GM12878 (cell line): ENCODE measurements at regions not wholly inside any gene's neighbourhood (a gene's known extent, or its start where the extent isn't known, plus 50 kb on each side); places are given as distances from the start of the nearest gene placed in this dataset.

Experiments
- ATAC-seq: fragments of 200-7000 bp; cut with Tn5 transposase; 3 replicates; pipeline ENCODE4 v1.9.1; 2020; ENCODE audit warnings: mild to moderate bottlenecking, moderate library complexity
- BruUV-seq: library from RNA; stranded (reverse); fragments of 400-500 nt; replicated peaks from 2 replicates; lab custom pipeline; 2021; lab: Mats Ljungman, UMichigan
- CTCF ChIA-PET: fragments of 300-600 bp; sonication (Branson Sonifier 250); formaldehyde crosslinking; extraction: SDS; loops from one replicate; lab custom pipeline; 2021; ENCODE audit warnings: inconsistent platforms; lab: Yijun Ruan, JAX
- POLR2A ChIA-PET: fragments of 350-600 bp; formaldehyde crosslinking; extraction: SDS; loops from one replicate; lab custom pipeline; 2021; ENCODE audit warnings: inconsistent platforms; lab: Charles Lee
- RAD21 ChIA-PET: fragments of 300-600 bp; sonication (Branson Sonifier 250); formaldehyde crosslinking; loops from one replicate; lab custom pipeline; 2023; ENCODE audit warnings: antibody characterized with exemption; ENCODE audit not compliant: unreplicated experiment; lab: Charles Lee
- SMC1A ChIA-PET: fragments of 300-600 bp; sonication (Branson Sonifier 250); formaldehyde crosslinking; loops from one replicate; lab custom pipeline; 2023; ENCODE audit not compliant: unreplicated experiment, uncharacterized antibody; lab: Charles Lee
- DNase-seq: peaks from one replicate; pipeline ENCODE4 v3.0.0-alpha.2; 2011; ENCODE audit warnings: low read depth, low spot score
- FAIRE-seq: peaks from 3 replicates; lab custom pipeline; 2011; peaks lifted over from hg19 to GRCh38; lab: Jason Lieb, UNC
- H2AFZ ChIP-seq: 2 replicates; pipeline ENCODE4 v1.6.0; 2011; ENCODE audit warnings: low read depth, low read length, control low read depth; ENCODE audit not compliant: control insufficient read depth
- H3K27ac ChIP-seq: 2 replicates; pipeline ENCODE4 v1.5.1; 2011; ENCODE audit warnings: control low read depth; ENCODE audit not compliant: control insufficient read depth, insufficient read depth
- H3K27me3 ChIP-seq, 2 experiments: replicated peaks in 1 of 2; 2 replicates each; pipeline versions ENCODE4 v1.6.0 to v1.6.1; 2011; ENCODE audit warnings: low read length in 1 of 2; ENCODE audit not compliant: control insufficient read depth in 2 of 2, insufficient read depth in 2 of 2
- H3K36me3 ChIP-seq, 2 experiments: 2 replicates each; pipeline ENCODE4 v1.5.1; 2011; ENCODE audit warnings: low read length in 1 of 2; ENCODE audit not compliant: control insufficient read depth in 2 of 2, insufficient read depth in 2 of 2
- H3K4me1 ChIP-seq: 2 replicates; pipeline ENCODE4 v1.6.1; 2011; ENCODE audit warnings: mild to moderate bottlenecking, low read length, moderate library complexity, mixed read lengths; ENCODE audit not compliant: control insufficient read depth, insufficient read depth
- H3K4me2 ChIP-seq: 2 replicates; pipeline ENCODE4 v1.6.0; 2011; ENCODE audit warnings: control low read depth; ENCODE audit not compliant: control insufficient read depth, insufficient read depth
- H3K4me3 ChIP-seq: fragments of 200-600 bp; sonication (generic); 2 replicates; pipeline ENCODE4 v1.5.1; 2016
- H3K79me2 ChIP-seq: 2 replicates; pipeline ENCODE4 v1.6.0; 2011; ENCODE audit warnings: low read length; ENCODE audit not compliant: control insufficient read depth, insufficient read depth
- H3K9ac ChIP-seq: 2 replicates; pipeline ENCODE4 v1.8.0; 2011; ENCODE audit warnings: low read length, control low read depth, mixed read lengths; ENCODE audit not compliant: control insufficient read depth, insufficient read depth
- H3K9me3 ChIP-seq: replicated peaks from 3 replicates; pipeline ENCODE4 v1.5.1; 2011; ENCODE audit warnings: mild to moderate bottlenecking, low read length; ENCODE audit not compliant: control insufficient read depth, insufficient read depth
- H4K20me1 ChIP-seq: 2 replicates; pipeline ENCODE4 v1.6.0; 2011; ENCODE audit not compliant: control insufficient read depth, insufficient read depth
- BACH1 ChIP-seq: fragments of 450-650 bp; IDR thresholded peaks from 2 replicates; pipeline ENCODE4 v1.6.1; 2017; ENCODE audit warnings: mild to moderate bottlenecking, borderline replicate concordance
- MXI1 ChIP-seq: fragments of 150-350 bp; IDR thresholded peaks from 2 replicates; pipeline ENCODE4 v1.6.1; 2011; ENCODE audit warnings: low read depth, mild to moderate bottlenecking, inconsistent platforms, low read length, improper control_type of control experiment
- POU2F2 ChIP-seq: IDR thresholded peaks from 3 replicates; pipeline ENCODE4 v1.6.1; 2011; ENCODE audit warnings: low read depth, mild to moderate bottlenecking, low read length, borderline replicate concordance
- ZSCAN29 ChIP-seq: fragments of 450-650 bp; IDR thresholded peaks from 2 replicates; pipeline ENCODE4 v1.6.1; 2017; ENCODE audit warnings: mild to moderate bottlenecking, moderate library complexity
- WGBS: methylation state at CpG from one replicate; pipeline ENCODE4 v1.1.6; 2016; ENCODE audit warnings: low lambda C conversion rate; ENCODE audit not compliant: insufficient replicate concordance, insufficient coverage; ENCODE audit errors: missing lambda C conversion rate; 5-methylcytosine and 5-hydroxymethylcytosine counted together
- in situ Hi-C: fragments of 300-500 bp; cut with MboI; formaldehyde crosslinking; loops from 9 replicates; pipeline ENCODE4 v1.14.3; 2018; ENCODE audit warnings: mixed read lengths
- intact Hi-C: fragments of 100-400 bp; cut with micrococcal nuclease; formaldehyde crosslinking; loops from one replicate; pipeline ENCODE4 v1.14.2; 2022; ENCODE audit not compliant: unreplicated experiment
- TF ChIP-seq, protein P1 (sequence below): IDR thresholded peaks from 2 replicates; pipeline ENCODE4 v1.6.1; 2012; ENCODE audit warnings: low read depth, low read length, improper control_type of control experiment
- TF ChIP-seq, protein P2 (sequence below): fragments of 450-650 bp; formaldehyde crosslinking; IDR thresholded peaks from 2 replicates; pipeline ENCODE4 v1.5.0; 2022; ENCODE audit warnings: mild to moderate bottlenecking, missing genetic modification characterization
- TF ChIP-seq, protein P3 (sequence below): IDR thresholded peaks from 2 replicates; pipeline ENCODE4 v1.6.1; 2011; ENCODE audit warnings: low read depth, low read length, improper control_type of control experiment, borderline replicate concordance
- TF ChIP-seq, protein P4 (sequence below): IDR thresholded peaks from 2 replicates; pipeline ENCODE4 v1.6.1; 2012; ENCODE audit warnings: low read length, inconsistent platforms

DNA sequence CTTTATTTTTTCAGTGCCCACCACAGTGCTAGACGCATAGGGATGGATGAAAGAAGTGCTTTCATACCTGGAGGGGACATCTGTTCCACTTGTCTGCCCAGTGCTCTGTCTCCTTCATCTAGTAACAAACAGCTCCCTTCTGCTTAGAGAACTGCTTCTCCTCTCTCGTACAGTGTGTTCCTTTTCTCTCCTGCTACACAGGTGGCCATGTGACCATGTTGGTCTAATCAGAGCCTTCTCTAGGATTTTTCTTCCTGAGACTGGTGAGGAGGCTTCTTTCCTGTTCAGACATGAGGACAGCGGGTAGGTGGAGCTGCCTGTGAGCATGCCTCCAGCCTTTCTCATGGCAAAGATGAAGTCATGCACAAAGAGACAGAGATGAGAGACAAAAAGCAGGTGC lies 182.7 kb downstream of the TMEM132E start:
- BruUV-seq: no TSS peak
- in situ Hi-C loops (no loop called here), intact Hi-C loops (no loop called here)
- DNase-seq (no peak), FAIRE-seq (no peak), ATAC-seq (no peak)
- 0% methylated on average over 3 of the region's 3 CpGs for WGBS
- Histone ChIP-seq H3K36me3 (no peaks in the 10 kb centered on the region), H3K4me1 (no peaks in the 10 kb centered on the region), H3K4me2 (no peak overlapping the region), H3K27me3 (no peaks in the 10 kb centered on the region; a peak in 1 of 4 replicates), H3K4me3 (no peak overlapping the region), H4K20me1 (no peaks in the 10 kb centered on the region), H2AFZ (no peak overlapping the region), H3K79me2 (no peaks in the 10 kb centered on the region), H3K9me3 (no peaks in the 10 kb centered on the region), H3K9ac (no peak overlapping the region), H3K27ac (no peak overlapping the region)
- RAD21 ChIA-PET: no interaction called here
- CTCF ChIA-PET: no interaction called here
- SMC1A ChIA-PET: no interaction called here
- POLR2A ChIA-PET: no interaction called here
- TF ChIP-seq POU2F2: no peak
- TF ChIP-seq ZSCAN29: no peak
- TF ChIP-seq, protein P1, sequence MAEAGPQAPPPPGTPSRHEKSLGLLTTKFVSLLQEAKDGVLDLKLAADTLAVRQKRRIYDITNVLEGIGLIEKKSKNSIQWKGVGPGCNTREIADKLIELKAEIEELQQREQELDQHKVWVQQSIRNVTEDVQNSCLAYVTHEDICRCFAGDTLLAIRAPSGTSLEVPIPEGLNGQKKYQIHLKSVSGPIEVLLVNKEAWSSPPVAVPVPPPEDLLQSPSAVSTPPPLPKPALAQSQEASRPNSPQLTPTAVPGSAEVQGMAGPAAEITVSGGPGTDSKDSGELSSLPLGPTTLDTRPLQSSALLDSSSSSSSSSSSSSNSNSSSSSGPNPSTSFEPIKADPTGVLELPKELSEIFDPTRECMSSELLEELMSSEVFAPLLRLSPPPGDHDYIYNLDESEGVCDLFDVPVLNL: no peak
- no peak for TF ChIP-seq MXI1
- TF ChIP-seq, protein P2, sequence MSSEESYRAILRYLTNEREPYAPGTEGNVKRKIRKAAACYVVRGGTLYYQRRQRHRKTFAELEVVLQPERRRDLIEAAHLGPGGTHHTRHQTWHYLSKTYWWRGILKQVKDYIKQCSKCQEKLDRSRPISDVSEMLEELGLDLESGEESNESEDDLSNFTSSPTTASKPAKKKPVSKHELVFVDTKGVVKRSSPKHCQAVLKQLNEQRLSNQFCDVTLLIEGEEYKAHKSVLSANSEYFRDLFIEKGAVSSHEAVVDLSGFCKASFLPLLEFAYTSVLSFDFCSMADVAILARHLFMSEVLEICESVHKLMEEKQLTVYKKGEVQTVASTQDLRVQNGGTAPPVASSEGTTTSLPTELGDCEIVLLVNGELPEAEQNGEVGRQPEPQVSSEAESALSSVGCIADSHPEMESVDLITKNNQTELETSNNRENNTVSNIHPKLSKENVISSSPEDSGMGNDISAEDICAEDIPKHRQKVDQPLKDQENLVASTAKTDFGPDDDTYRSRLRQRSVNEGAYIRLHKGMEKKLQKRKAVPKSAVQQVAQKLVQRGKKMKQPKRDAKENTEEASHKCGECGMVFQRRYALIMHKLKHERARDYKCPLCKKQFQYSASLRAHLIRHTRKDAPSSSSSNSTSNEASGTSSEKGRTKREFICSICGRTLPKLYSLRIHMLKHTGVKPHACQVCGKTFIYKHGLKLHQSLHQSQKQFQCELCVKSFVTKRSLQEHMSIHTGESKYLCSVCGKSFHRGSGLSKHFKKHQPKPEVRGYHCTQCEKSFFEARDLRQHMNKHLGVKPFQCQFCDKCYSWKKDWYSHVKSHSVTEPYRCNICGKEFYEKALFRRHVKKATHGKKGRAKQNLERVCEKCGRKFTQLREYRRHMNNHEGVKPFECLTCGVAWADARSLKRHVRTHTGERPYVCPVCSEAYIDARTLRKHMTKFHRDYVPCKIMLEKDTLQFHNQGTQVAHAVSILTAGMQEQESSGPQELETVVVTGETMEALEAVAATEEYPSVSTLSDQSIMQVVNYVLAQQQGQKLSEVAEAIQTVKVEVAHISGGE (CRISPR knock-in tag): no peak
- TF ChIP-seq, protein P3, sequence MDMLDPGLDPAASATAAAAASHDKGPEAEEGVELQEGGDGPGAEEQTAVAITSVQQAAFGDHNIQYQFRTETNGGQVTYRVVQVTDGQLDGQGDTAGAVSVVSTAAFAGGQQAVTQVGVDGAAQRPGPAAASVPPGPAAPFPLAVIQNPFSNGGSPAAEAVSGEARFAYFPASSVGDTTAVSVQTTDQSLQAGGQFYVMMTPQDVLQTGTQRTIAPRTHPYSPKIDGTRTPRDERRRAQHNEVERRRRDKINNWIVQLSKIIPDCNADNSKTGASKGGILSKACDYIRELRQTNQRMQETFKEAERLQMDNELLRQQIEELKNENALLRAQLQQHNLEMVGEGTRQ: no peak
- TF ChIP-seq, protein P4, sequence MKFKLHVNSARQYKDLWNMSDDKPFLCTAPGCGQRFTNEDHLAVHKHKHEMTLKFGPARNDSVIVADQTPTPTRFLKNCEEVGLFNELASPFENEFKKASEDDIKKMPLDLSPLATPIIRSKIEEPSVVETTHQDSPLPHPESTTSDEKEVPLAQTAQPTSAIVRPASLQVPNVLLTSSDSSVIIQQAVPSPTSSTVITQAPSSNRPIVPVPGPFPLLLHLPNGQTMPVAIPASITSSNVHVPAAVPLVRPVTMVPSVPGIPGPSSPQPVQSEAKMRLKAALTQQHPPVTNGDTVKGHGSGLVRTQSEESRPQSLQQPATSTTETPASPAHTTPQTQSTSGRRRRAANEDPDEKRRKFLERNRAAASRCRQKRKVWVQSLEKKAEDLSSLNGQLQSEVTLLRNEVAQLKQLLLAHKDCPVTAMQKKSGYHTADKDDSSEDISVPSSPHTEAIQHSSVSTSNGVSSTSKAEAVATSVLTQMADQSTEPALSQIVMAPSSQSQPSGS: no peak
- no peak for TF ChIP-seq BACH1
